WI38 (cell line): ENCODE measurements at regions not wholly inside any gene's neighbourhood (a gene's known extent, or its start where the extent isn't known, plus 50 kb on each side); places are given as distances from the start of the nearest gene placed in this dataset.

Experiments
- H3K4me3 ChIP-seq: 2 replicates; pipeline ENCODE4 v1.5.1; 2011; ENCODE audit warnings: low read depth, mild to moderate bottlenecking, control low read depth, low read length
- CTCF ChIP-seq: IDR thresholded peaks from 2 replicates; pipeline ENCODE4 v1.5.1; 2012; ENCODE audit warnings: low read depth, mild to moderate bottlenecking, control low read depth, low read length

DNA sequence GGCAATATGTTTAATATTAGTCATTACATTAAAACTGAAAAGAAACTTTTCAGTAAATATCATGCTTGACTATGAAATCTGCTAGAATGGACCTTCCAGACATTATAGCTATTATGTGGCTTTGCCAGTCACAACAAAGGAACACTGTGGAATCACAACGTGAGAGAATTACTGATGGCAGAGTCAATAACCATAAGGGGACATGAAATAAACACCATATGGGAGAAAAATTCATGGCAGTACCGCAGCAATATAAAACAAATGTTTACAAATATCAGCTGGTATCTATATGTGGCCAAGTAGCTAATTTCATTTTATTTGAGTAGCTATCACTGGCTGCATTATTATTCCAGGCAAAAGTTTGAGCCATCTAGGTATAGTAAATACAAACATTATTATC lies 1818.6 kb downstream of the PCDH9 start:
- TF ChIP-seq CTCF, result no peak
- H3K4me3 ChIP-seq, result no peak overlapping the region

GRCh38 chr13:65410791-65411190 lies 1819.3 kb downstream of the PCDH9 start:
- TF ChIP-seq CTCF, result no peak

DNA sequence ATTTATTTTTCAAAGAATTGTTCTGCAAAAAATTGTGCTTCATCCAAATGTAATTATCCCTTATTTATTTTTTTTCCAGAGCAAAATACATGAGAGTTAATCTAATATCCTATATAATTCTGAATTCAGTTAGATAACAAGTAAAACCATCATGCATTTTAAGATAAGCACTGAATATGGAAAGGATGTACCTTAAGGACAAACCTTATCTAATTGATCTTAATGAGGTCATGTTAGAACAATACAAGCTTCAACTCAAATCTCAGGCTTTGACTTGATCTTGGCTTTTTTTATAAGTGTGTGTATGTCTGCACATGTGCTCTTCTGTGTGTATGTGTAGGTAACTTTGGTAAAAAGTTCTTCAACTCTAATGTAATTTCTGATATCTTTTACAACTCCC lies 1828.8 kb downstream of the PCDH9 start:
- TF ChIP-seq CTCF, result no peak
- H3K4me3 ChIP-seq, result no peak overlapping the region

More at GRCh38 chr13:65410791-65411190, 1819.3 kb downstream of the PCDH9 start:
- no peak overlapping the region for H3K4me3 ChIP-seq

DNA sequence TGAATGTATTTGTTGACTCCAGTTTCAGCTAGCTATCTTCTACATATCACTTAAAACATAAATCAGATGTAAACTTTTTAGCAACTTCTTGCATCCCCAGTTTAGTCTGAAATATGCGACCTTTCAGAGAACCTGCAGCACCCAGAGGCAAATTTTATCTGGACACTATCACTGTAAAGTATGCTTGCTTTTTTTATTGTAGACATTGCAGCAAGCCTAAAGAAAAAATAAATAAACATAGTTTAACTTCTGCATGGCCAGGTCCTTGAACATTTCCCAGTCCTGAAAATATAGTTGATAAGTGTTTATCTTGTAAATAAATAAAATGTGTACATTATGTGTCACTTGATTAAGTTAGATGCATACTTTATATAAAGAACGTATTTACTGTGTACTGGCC lies 1829.4 kb downstream of the PCDH9 start:
- no peak for TF ChIP-seq CTCF
- H3K4me3 ChIP-seq, result no peak overlapping the region

DNA sequence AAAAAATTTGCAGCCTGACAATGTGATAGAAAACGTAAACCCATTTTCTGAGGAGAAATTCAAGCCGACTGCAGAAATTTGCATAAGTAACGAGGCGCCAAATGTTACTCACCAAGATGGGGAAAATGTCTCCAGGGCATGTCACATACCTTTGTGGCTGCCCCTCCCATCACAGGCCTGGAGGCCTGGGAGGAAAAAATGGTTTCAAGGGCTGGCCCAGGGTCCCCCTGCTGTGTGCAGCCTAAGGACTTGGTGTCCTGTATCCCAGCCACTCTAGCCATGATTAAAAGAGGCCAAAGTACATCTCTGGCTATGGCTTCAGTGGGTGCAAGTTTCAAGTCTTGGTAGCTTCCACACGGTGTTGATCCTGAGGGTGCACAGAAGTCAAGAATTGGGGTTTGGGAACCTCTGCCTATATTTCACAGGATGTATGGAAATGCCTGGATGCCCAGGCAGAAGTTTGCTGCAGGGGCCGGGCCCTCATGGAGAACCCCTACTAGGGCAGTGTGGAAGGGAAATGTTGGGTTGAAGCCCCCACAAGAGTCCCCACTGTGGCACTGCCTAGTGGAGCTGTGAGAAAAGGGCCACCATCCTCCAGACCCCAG lies 1842.3 kb downstream of the PCDH9 start:
- TF ChIP-seq CTCF, result no peak
- H3K4me3 ChIP-seq, result no peak overlapping the region

- no peak overlapping the region for H3K4me3 ChIP-seq
- no peak for TF ChIP-seq CTCF
Measured at GRCh38 chr13:65378943-65379519, 1851.1 kb downstream of the PCDH9 start.

- no peak overlapping the region for H3K4me3 ChIP-seq
- TF ChIP-seq CTCF, result no peak
Measured at GRCh38 chr13:65378484-65378883, 1851.7 kb downstream of the PCDH9 start.
